ENCODE measurements at regions not wholly inside any gene's neighbourhood (a gene's known extent, or its start where the extent isn't known, plus 50 kb on each side); places are given as distances from the start of the nearest gene placed in this dataset.

DNA sequence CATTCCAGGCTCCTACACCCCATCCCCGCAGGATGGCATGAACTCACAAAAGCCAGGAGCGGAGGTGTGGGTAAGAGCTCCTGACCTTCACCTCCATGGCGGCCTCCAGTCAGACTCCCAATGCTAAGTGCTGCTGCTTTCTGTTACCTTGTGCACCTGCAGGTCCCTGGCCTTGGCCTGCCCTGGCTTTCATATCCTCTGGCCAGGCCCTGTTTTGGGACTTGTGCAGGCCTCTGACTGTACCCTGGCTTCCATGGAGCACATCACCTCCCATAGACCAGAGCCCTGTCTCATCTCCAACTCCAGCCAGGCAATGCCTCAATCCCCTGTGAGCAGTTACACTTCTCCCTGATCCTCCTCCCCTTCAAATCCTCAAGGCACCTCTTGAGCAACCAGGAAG, 124.5 kb downstream of the MED10 start:
- no peaks in the 10 kb centered on the region for H3K36me3 ChIP-seq (ENCODE audit: control insufficient read depth, insufficient read depth, low read length)
- H3K27me3 ChIP-seq (ENCODE audit: control insufficient read depth, insufficient read depth, low read length) = no peaks in the 10 kb centered on the region
- TF ChIP-seq, protein P1, sequence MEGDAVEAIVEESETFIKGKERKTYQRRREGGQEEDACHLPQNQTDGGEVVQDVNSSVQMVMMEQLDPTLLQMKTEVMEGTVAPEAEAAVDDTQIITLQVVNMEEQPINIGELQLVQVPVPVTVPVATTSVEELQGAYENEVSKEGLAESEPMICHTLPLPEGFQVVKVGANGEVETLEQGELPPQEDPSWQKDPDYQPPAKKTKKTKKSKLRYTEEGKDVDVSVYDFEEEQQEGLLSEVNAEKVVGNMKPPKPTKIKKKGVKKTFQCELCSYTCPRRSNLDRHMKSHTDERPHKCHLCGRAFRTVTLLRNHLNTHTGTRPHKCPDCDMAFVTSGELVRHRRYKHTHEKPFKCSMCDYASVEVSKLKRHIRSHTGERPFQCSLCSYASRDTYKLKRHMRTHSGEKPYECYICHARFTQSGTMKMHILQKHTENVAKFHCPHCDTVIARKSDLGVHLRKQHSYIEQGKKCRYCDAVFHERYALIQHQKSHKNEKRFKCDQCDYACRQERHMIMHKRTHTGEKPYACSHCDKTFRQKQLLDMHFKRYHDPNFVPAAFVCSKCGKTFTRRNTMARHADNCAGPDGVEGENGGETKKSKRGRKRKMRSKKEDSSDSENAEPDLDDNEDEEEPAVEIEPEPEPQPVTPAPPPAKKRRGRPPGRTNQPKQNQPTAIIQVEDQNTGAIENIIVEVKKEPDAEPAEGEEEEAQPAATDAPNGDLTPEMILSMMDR (IDR thresholded peaks at IDR 0.05; ENCODE audit: insufficient read depth, low read length, poor library complexity, severe bottlenecking) = no peak
- DNase-seq (ENCODE audit: low read depth) = no peak
- no peak overlapping the region for H3K4me3 ChIP-seq (ENCODE audit: low read depth, low read length)

DNA sequence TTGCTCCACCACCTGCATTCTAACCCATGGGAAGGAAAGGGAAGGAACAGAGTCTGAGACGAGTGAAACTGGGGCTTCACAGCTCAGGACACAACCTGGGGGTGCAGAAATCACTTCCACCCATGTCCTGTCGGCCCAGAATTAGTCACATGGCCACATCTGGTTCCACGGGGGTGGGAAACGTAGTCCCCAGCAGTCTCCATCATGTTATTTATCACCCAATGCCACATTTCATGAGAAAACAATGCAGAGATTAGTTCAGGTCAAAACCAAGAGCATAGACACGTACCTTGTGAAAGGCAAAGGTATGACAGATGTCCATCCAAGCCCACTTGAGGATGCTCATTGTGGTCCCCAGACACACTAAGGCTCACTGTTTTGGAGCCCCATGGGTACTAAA, 125.1 kb downstream of the MED10 start:
- Histone ChIP-seq H3K36me3 (ENCODE audit: control insufficient read depth, insufficient read depth, low read length) (no peaks in the 10 kb centered on the region), H3K4me3 (ENCODE audit: low read depth, low read length) (no peak overlapping the region), H3K27me3 (ENCODE audit: control insufficient read depth, insufficient read depth, low read length) (no peaks in the 10 kb centered on the region)
- DNase-seq (ENCODE audit: low read depth) = no peak
- TF ChIP-seq, protein P1 (IDR thresholded peaks at IDR 0.05; ENCODE audit: insufficient read depth, low read length, poor library complexity, severe bottlenecking) = no peak

DNA sequence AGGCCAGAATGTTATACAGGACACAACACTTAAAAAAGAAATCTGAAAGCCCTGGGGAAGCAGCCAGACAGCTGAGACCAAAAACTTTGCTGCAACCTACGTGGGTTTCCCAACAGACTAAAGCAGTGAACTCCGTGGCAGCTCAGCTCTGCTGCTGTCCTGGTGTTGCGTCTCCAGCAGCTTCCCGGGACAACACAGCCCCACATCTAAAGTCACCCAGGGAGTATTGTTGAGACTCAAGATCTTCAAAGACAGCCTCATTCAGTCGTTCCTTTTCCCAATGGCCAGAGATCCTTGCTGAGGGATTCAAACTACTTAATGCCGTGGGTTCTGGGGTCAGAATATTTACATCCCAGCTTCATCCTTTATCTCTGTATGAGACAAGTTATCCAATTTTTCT, 125.8 kb downstream of the MED10 start:
- no peaks in the 10 kb centered on the region for H3K27me3 ChIP-seq (ENCODE audit: control insufficient read depth, insufficient read depth, low read length)

DNA sequence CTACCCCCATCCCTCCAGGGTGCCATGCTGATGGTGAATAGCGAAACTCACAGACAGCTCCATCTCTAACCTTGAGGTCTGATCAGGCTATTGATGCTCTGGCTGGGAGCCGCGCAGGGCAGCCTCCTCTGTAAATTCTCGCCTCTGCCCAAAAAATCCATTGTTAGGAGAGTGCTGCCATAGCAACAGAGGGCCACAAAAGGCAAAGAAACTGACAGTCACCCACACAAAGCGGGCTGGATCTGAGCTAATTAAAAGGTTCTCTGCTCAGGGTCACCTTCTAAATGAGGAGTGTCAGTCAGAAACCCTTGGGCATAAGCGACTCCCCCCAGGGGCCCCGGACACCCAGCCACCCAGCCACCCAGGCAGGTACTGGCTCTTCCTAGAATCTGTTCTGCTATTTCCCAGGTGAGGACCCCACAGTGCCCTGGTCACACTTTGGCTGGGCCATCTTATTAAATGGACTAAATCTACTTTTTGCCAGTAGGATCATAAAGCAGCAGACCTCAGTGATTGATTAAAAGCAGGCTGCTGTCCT, 126.7 kb downstream of the MED10 start:
- TF ChIP-seq, protein P1 (IDR thresholded peaks at IDR 0.05; ENCODE audit: insufficient read depth, low read length, poor library complexity, severe bottlenecking) = no peak
- Histone ChIP-seq H3K36me3 (ENCODE audit: control insufficient read depth, insufficient read depth, low read length) (no peaks in the 10 kb centered on the region), H3K27me3 (ENCODE audit: control insufficient read depth, insufficient read depth, low read length) (no peaks in the 10 kb centered on the region), H3K4me3 (ENCODE audit: low read depth, low read length) (no peak overlapping the region)
- no peak for DNase-seq (ENCODE audit: low read depth)

More for the DNA sequence above, 125.8 kb downstream of the MED10 start:
- no peak for DNase-seq (ENCODE audit: low read depth)
- no peak overlapping the region for H3K4me3 ChIP-seq (ENCODE audit: low read depth, low read length)
- H3K36me3 ChIP-seq (ENCODE audit: control insufficient read depth, insufficient read depth, low read length) = no peaks in the 10 kb centered on the region
- TF ChIP-seq, protein P1 (IDR thresholded peaks at IDR 0.05; ENCODE audit: insufficient read depth, low read length, poor library complexity, severe bottlenecking) = no peak

DNA sequence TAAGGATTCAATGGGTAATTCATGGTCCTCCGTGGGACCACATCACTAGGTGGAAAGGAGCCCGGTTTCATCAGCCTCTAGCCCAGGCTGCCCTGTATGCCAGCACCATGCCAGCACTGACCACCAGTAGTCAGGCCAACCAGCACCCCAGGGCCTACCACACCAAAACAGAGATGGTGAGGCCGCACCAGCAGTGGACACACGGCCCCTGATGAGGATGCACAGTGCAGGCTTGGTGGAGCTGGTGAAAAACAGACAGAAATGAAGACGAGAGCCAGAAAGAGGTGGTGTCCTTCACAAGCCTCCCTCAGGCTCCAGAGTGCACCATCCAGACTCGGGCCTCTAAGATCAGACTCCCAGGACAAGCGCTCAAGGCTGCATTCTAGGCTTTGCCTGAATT, 128.2 kb downstream of the MED10 start:
- Histone ChIP-seq H3K4me3 (ENCODE audit: low read depth, low read length) (no peak overlapping the region), H3K36me3 (ENCODE audit: control insufficient read depth, insufficient read depth, low read length) (no peaks in the 10 kb centered on the region), H3K27me3 (ENCODE audit: control insufficient read depth, insufficient read depth, low read length) (no peaks in the 10 kb centered on the region)
- TF ChIP-seq, protein P1 (IDR thresholded peaks at IDR 0.05; ENCODE audit: insufficient read depth, low read length, poor library complexity, severe bottlenecking) = no peak
- DNase-seq (ENCODE audit: low read depth) = no peak

DNA sequence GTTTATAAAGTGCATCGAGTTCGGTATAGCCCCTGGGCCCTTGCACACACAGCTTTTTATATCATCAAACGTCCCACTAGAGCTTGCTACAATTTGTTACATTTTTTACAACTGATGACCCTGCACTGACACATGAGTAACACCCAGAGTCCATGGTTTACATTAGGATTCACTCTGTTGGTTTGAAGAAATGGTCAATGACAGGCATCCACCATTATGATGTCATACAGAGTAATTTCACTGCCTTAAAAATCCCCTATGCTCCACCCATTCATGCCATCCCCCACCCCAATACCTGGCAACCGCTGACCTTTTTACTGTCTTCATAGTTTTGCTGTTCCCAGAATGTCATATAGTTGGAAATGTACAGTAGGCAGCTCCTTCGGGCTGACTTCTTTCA, 130.2 kb downstream of the MED10 start:
- H3K4me3 ChIP-seq (ENCODE audit: low read depth, low read length) = no peak overlapping the region
- H3K27me3 ChIP-seq (ENCODE audit: control insufficient read depth, insufficient read depth, low read length) = no peaks in the 10 kb centered on the region
- no peak for DNase-seq (ENCODE audit: low read depth)
- TF ChIP-seq, protein P1 (IDR thresholded peaks at IDR 0.05; ENCODE audit: insufficient read depth, low read length, poor library complexity, severe bottlenecking) = no peak
- H3K36me3 ChIP-seq (ENCODE audit: control insufficient read depth, insufficient read depth, low read length) = no peaks in the 10 kb centered on the region
